Dermis microvascular lymphatic vessel endothelial cell (primary cell): ENCODE measurements at regions not wholly inside any gene's neighbourhood (a gene's known extent, or its start where the extent isn't known, plus 50 kb on each side); places are given as distances from the start of the nearest gene placed in this dataset.
A peak's percentile ranks its signal among the peaks of the same experiment; 100 is the strongest.

Experiments used
- DNase-seq, 2 donors: peaks; one replicate each; pipeline versions ENCODE4 v3.0.0 to v3.0.0-alpha.2; 2010; ENCODE audit warnings: low read depth in 2 of 2

- no peak for DNase-seq
Measured at GRCh38 chr16:86428729-86429517, 81.4 kb upstream of the FOXF1 start.

GRCh38 chr16:86429663-86430062, 80.7 kb upstream of the FOXF1 start:
- DNase-seq = no peak

GRCh38 chr16:86430814-86431213, 79.5 kb upstream of the FOXF1 start:
- DNase-seq = no peak

- DNase-seq = no peak
Measured at GRCh38 chr16:86431540-86431939, 78.8 kb upstream of the FOXF1 start.

GRCh38 chr16:86432048-86432447, 78.3 kb upstream of the FOXF1 start:
- DNase-seq = no peak

- no peak for DNase-seq
Measured at GRCh38 chr16:86432691-86433090, 77.6 kb upstream of the FOXF1 start.

- DNase-seq = no peak
Measured at GRCh38 chr16:86436466-86437185, 73.7 kb upstream of the FOXF1 start.

- no peak for DNase-seq
Measured at GRCh38 chr16:86437348-86437747, 73.0 kb upstream of the FOXF1 start.

- no peak for DNase-seq
Measured at GRCh38 chr16:86442703-86443102, 67.6 kb upstream of the FOXF1 start.

GRCh38 chr16:86443508-86444147, 66.7 kb upstream of the FOXF1 start:
- DNase-seq = no peak

- DNase-seq = peak in 1 of 2 donors; percentile 40
Measured at GRCh38 chr16:86444261-86444660, 66.1 kb upstream of the FOXF1 start.

- DNase-seq = no peak
Measured at GRCh38 chr16:86444661-86445060, 65.7 kb upstream of the FOXF1 start.

- no peak for DNase-seq
Measured at GRCh38 chr16:86446279-86446678, 64.0 kb upstream of the FOXF1 start.

GRCh38 chr16:86447228-86447627, 63.1 kb upstream of the FOXF1 start:
- DNase-seq = no peak

GRCh38 chr16:86448306-86448890, 61.9 kb upstream of the FOXF1 start:
- DNase-seq = no peak

GRCh38 chr16:86449446-86450095, 60.8 kb upstream of the FOXF1 start:
- no peak for DNase-seq

- DNase-seq = no peak
Measured at GRCh38 chr16:86450691-86451090, 59.6 kb upstream of the FOXF1 start.

GRCh38 chr16:86452451-86452850, 57.9 kb upstream of the FOXF1 start:
- no peak for DNase-seq

- no peak for DNase-seq
Measured at GRCh38 chr16:86455116-86455515, 55.2 kb upstream of the FOXF1 start.

GRCh38 chr16:86455640-86456039, 54.7 kb upstream of the FOXF1 start:
- DNase-seq = no peak

- no peak for DNase-seq
Measured at GRCh38 chr16:86457501-86458148, 52.7 kb upstream of the FOXF1 start.
